ENCODE measurements at regions not wholly inside any gene's neighbourhood (a gene's known extent, or its start where the extent isn't known, plus 50 kb on each side); places are given as distances from the start of the nearest gene placed in this dataset.

- in situ Hi-C loops (cut with MboI; ENCODE audit: low sequenced_read_pairs) = no loop called here
These were observed 211.4 kb upstream of the SMIM21 start for GRCh38 chr18:75638776-75639471.

GRCh38 chr18:75638223-75638775 is 210.8 kb upstream of the SMIM21 start:
- in situ Hi-C loops (cut with MboI; ENCODE audit: low sequenced_read_pairs) = no loop called here

- in situ Hi-C loops (cut with MboI; ENCODE audit: low sequenced_read_pairs) = no loop called here
These were observed 207.6 kb upstream of the SMIM21 start for GRCh38 chr18:75635096-75635495.

GRCh38 chr18:75625966-75626365 is 198.5 kb upstream of the SMIM21 start:
- in situ Hi-C loops (cut with MboI; ENCODE audit: low sequenced_read_pairs) = no loop called here

- in situ Hi-C loops (cut with MboI; ENCODE audit: low sequenced_read_pairs) = no loop called here
These were observed 197.4 kb upstream of the SMIM21 start for GRCh38 chr18:75624869-75625268.

GRCh38 chr18:75621818-75622217 is 194.3 kb upstream of the SMIM21 start:
- in situ Hi-C loops (cut with MboI; ENCODE audit: low sequenced_read_pairs) = no loop called here

GRCh38 chr18:75618146-75618545 is 190.6 kb upstream of the SMIM21 start:
- in situ Hi-C loops (cut with MboI; ENCODE audit: low sequenced_read_pairs) = no loop called here

- in situ Hi-C loops (cut with MboI; ENCODE audit: low sequenced_read_pairs) = no loop called here
These were observed 185.0 kb upstream of the SMIM21 start for GRCh38 chr18:75612456-75612855.

GRCh38 chr18:75607701-75608100 is 180.2 kb upstream of the SMIM21 start:
- in situ Hi-C loops (cut with MboI; ENCODE audit: low sequenced_read_pairs) = no loop called here

GRCh38 chr18:75592527-75592926 is 165.0 kb upstream of the SMIM21 start:
- in situ Hi-C loops (cut with MboI; ENCODE audit: low sequenced_read_pairs) = no loop called here

GRCh38 chr18:75588412-75588811 is 160.9 kb upstream of the SMIM21 start:
- in situ Hi-C loops (cut with MboI; ENCODE audit: low sequenced_read_pairs) = no loop called here

GRCh38 chr18:75587131-75587530 is 159.6 kb upstream of the SMIM21 start:
- in situ Hi-C loops (cut with MboI; ENCODE audit: low sequenced_read_pairs) = no loop called here

- in situ Hi-C loops (cut with MboI; ENCODE audit: low sequenced_read_pairs) = no loop called here
These were observed 158.8 kb upstream of the SMIM21 start for GRCh38 chr18:75586130-75586889.

GRCh38 chr18:75582940-75583339 is 155.4 kb upstream of the SMIM21 start:
- in situ Hi-C loops (cut with MboI; ENCODE audit: low sequenced_read_pairs) = no loop called here

- in situ Hi-C loops (cut with MboI; ENCODE audit: low sequenced_read_pairs) = no loop called here
These were observed 154.9 kb upstream of the SMIM21 start for GRCh38 chr18:75582406-75582821.

GRCh38 chr18:75581336-75582131 is 154.0 kb upstream of the SMIM21 start:
- in situ Hi-C loops (cut with MboI; ENCODE audit: low sequenced_read_pairs) = no loop called here

GRCh38 chr18:75574187-75574586 is 146.7 kb upstream of the SMIM21 start:
- in situ Hi-C loops (cut with MboI; ENCODE audit: low sequenced_read_pairs) = no loop called here

GRCh38 chr18:75563150-75563549 is 135.6 kb upstream of the SMIM21 start:
- in situ Hi-C loops (cut with MboI; ENCODE audit: low sequenced_read_pairs) = no loop called here

GRCh38 chr18:75562216-75562615 is 134.7 kb upstream of the SMIM21 start:
- in situ Hi-C loops (cut with MboI; ENCODE audit: low sequenced_read_pairs) = no loop called here

- in situ Hi-C loops (cut with MboI; ENCODE audit: low sequenced_read_pairs) = no loop called here
These were observed 131.3 kb upstream of the SMIM21 start for GRCh38 chr18:75558790-75559189.

- in situ Hi-C loops (cut with MboI; ENCODE audit: low sequenced_read_pairs) = no loop called here
These were observed 129.3 kb upstream of the SMIM21 start for GRCh38 chr18:75556841-75557240.

Measured in HL-60/S4 (cell line).